ENCODE measurements at regions not wholly inside any gene's neighbourhood (a gene's known extent, or its start where the extent isn't known, plus 50 kb on each side); places are given as distances from the start of the nearest gene placed in this dataset.
A peak's percentile ranks its signal among the peaks of the same experiment; 100 is the strongest.
"Not testable (repeated sequence)": the region's sequence is repeated elsewhere in the genome, so short reads cannot be mapped to it uniquely, and the experiment has no call there.

GRCh38 chr16:85528528-85529387, 84.4 kb upstream of the GSE1 start:
- Histone ChIP-seq H3K4me3 (ENCODE audit: low read length) (no peak overlapping the region), H3K27ac (ENCODE audit: low read length) (no peak overlapping the region), H3K27me3 (ENCODE audit: control insufficient read depth, insufficient read depth, low read length) (no peaks in the 10 kb centered on the region), H3K36me3 (ENCODE audit: control insufficient read depth, insufficient read depth, low read length) (peaks cover 5% of the 10 kb centered on the region), H3K4me1 (ENCODE audit: control insufficient read depth, insufficient read depth, low read length) (peaks cover 6% of the 10 kb centered on the region), H3K9me3 (ENCODE audit: control insufficient read depth, low read depth, low read length) (no peaks in the 10 kb centered on the region)
- no peak for DNase-seq
- no CpG with 5 or more reads among the region's 21 CpGs for WGBS (ENCODE audit: insufficient coverage, low lambda C conversion rate)

- no peak for DNase-seq
- WGBS (ENCODE audit: insufficient coverage, low lambda C conversion rate), result no CpG with 5 or more reads among the region's 20 CpGs
Observed at GRCh38 chr16:85529489-85530369, 83.4 kb upstream of the GSE1 start.

GRCh38 chr16:85530370-85530739, 82.8 kb upstream of the GSE1 start:
- Histone ChIP-seq H3K4me1 (ENCODE audit: control insufficient read depth, insufficient read depth, low read length) (peaks cover 13% of the 10 kb centered on the region), H3K4me3 (ENCODE audit: low read length) (no peak overlapping the region), H3K36me3 (ENCODE audit: control insufficient read depth, insufficient read depth, low read length) (peaks cover 5% of the 10 kb centered on the region), H3K27me3 (ENCODE audit: control insufficient read depth, insufficient read depth, low read length) (no peaks in the 10 kb centered on the region), H3K27ac (ENCODE audit: low read length) (no peak overlapping the region), H3K9me3 (ENCODE audit: control insufficient read depth, low read depth, low read length) (no peaks in the 10 kb centered on the region)
- no peak for DNase-seq
- WGBS (ENCODE audit: insufficient coverage, low lambda C conversion rate), result no CpG with 5 or more reads among the region's 10 CpGs

More at GRCh38 chr16:85529489-85530369, 83.4 kb upstream of the GSE1 start:
- Histone ChIP-seq H3K36me3 (ENCODE audit: control insufficient read depth, insufficient read depth, low read length) (peaks cover 5% of the 10 kb centered on the region), H3K4me3 (ENCODE audit: low read length) (no peak overlapping the region), H3K4me1 (ENCODE audit: control insufficient read depth, insufficient read depth, low read length) (peaks cover 7% of the 10 kb centered on the region), H3K27me3 (ENCODE audit: control insufficient read depth, insufficient read depth, low read length) (no peaks in the 10 kb centered on the region), H3K27ac (ENCODE audit: low read length) (no peak overlapping the region), H3K9me3 (ENCODE audit: control insufficient read depth, low read depth, low read length) (no peaks in the 10 kb centered on the region)

DNA sequence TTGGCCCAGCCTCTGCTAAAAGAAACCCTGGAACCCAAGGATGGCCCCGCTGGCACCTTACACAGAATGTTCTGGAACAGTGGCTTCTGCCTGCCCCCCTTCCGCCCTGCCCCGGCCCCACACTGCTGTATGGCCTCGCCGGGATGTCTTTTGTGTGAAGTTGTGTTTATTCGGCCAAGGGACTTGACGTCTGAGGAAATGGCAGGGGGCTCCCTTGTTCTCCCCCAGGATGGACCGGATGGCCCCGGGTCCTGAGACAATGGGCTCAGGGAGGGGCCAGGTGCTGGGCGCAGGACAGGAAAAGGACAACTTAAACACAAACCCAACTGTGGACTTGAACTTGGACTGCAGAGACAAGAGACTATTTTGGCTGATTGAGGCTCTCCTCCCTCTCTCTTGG, 81.6 kb upstream of the GSE1 start:
- WGBS (ENCODE audit: insufficient coverage, low lambda C conversion rate), result no CpG with 5 or more reads among the region's 10 CpGs
- peaks cover 5% of the 10 kb centered on the region for H3K36me3 ChIP-seq (ENCODE audit: control insufficient read depth, insufficient read depth, low read length)
- H3K27ac ChIP-seq (ENCODE audit: low read length), result no peak overlapping the region
- no peak for DNase-seq
- no peaks in the 10 kb centered on the region for H3K9me3 ChIP-seq (ENCODE audit: control insufficient read depth, low read depth, low read length)
- H3K4me1 ChIP-seq (ENCODE audit: control insufficient read depth, insufficient read depth, low read length), result peaks cover 24% of the 10 kb centered on the region
- no peaks in the 10 kb centered on the region for H3K27me3 ChIP-seq (ENCODE audit: control insufficient read depth, insufficient read depth, low read length)
- no peak overlapping the region for H3K4me3 ChIP-seq (ENCODE audit: low read length)

GRCh38 chr16:85532147-85532546, 81.0 kb upstream of the GSE1 start:
- Histone ChIP-seq H3K4me1 (ENCODE audit: control insufficient read depth, insufficient read depth, low read length) (peaks cover 30% of the 10 kb centered on the region), H3K4me3 (ENCODE audit: low read length) (no peak overlapping the region), H3K36me3 (ENCODE audit: control insufficient read depth, insufficient read depth, low read length) (peaks cover 5% of the 10 kb centered on the region), H3K9me3 (ENCODE audit: control insufficient read depth, low read depth, low read length) (no peaks in the 10 kb centered on the region), H3K27ac (ENCODE audit: low read length) (no peak overlapping the region), H3K27me3 (ENCODE audit: control insufficient read depth, insufficient read depth, low read length) (no peaks in the 10 kb centered on the region)
- no CpG with 5 or more reads among the region's 6 CpGs for whole genome bisulfite sequencing (ENCODE audit: insufficient coverage, low lambda C conversion rate)
- no peak for DNase-seq

GRCh38 chr16:85533593-85533992, 79.5 kb upstream of the GSE1 start:
- peaks cover 44% of the 10 kb centered on the region for H3K4me1 ChIP-seq (ENCODE audit: control insufficient read depth, insufficient read depth, low read length)
- H3K36me3 ChIP-seq (ENCODE audit: control insufficient read depth, insufficient read depth, low read length); H3K9me3 ChIP-seq (ENCODE audit: control insufficient read depth, low read depth, low read length); H3K27ac ChIP-seq (ENCODE audit: low read length); H3K4me3 ChIP-seq (ENCODE audit: low read length); DNase-seq; H3K27me3 ChIP-seq (ENCODE audit: control insufficient read depth, insufficient read depth, low read length): not testable (repeated sequence)
- no CpG with 5 or more reads among the region's 8 CpGs for WGBS (ENCODE audit: insufficient coverage, low lambda C conversion rate)

DNA sequence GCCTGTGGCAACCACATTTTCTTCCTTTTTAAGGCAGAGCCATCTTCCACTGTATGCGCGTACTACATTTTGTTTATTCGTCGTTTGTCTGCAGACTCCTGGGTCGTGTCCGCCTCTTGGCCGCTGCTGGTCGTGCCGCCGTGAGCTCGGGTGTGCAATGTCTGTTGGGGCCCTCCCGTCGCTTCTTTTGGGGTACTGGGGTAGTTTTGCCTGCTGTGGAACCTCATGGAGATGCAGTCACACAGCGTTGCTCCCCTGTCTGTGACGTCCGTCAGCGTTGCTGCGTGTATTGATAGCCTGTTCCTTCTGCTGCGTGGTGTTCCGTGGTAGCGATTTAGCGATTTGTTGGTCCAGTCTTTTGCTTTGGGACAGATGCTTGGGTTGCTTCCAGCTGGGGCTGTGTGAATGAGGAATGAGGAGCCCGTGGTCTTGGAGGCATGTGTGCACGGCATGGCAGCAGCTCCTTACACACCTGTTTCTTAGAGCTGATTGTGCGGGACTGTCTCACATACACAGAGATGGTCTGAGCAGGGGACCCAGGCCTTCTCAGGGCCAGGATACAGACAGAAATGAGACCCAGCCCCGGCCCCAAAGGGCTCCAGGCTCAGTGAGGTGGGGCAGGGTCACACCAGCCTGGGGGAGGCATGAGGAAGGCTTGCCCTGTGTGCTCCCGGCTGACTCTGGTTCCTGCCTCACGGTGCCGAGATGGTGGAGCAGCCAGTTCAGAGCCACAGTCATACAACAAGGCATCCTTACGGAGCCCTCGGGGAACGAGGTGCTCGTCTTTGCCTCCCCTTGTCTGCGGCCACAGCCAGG, 78.4 kb upstream of the GSE1 start:
- H3K4me3 ChIP-seq (ENCODE audit: low read length), result no peak overlapping the region

DNA sequence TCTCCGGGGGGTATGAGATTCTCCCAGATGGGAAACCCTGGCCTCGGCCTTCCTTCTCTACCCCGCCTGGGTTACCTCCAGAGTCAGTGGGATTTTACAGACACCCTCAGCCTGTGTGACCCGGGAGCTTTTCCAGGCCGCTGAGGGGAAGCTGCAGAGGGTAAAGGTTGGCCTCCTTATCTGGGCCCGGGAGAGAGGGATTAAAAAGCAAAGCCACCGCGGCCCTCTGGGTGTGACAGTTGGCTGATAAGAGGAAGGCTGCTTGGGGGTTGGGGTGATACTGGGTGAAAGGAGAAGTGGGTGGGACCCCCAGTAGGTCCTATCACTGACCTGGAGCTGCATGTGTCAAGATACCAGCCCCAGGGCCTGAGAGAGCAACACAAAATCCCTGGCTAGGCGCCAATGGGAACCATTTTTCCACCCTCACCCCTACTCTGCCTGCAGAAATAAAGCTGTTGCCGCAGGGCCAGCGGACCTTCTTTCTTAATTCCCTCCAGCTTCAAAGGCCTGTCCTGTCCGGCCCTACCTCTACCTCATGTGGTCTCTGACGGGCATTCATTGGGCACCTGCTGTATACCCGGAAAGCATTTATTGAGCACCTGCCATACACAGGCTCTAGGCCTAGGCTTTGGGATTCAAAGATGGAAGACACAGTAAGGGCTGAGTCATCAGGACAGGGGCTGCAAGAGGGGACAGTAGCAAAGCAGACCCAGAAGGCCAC, 77.6 kb upstream of the GSE1 start:
- Histone ChIP-seq H3K27me3 (ENCODE audit: control insufficient read depth, insufficient read depth, low read length) (no peaks in the 10 kb centered on the region), H3K27ac (ENCODE audit: low read length) (peak overlapping the region; percentile 45), H3K9me3 (ENCODE audit: control insufficient read depth, low read depth, low read length) (peaks cover 2% of the 10 kb centered on the region), H3K36me3 (ENCODE audit: control insufficient read depth, insufficient read depth, low read length) (peaks cover 15% of the 10 kb centered on the region), H3K4me3 (ENCODE audit: low read length) (no peak overlapping the region), H3K4me1 (ENCODE audit: control insufficient read depth, insufficient read depth, low read length) (peaks cover 42% of the 10 kb centered on the region)
- WGBS (ENCODE audit: insufficient coverage, low lambda C conversion rate), result no CpG with 5 or more reads among the region's 14 CpGs
- peak; percentile 91 to 94 for DNase-seq

More for the DNA sequence above, 78.4 kb upstream of the GSE1 start:
- peak overlapping the region; percentile 45 for H3K27ac ChIP-seq (ENCODE audit: low read length)
- H3K4me1 ChIP-seq (ENCODE audit: control insufficient read depth, insufficient read depth, low read length), result peaks cover 45% of the 10 kb centered on the region
- no peaks in the 10 kb centered on the region for H3K27me3 ChIP-seq (ENCODE audit: control insufficient read depth, insufficient read depth, low read length)
- no CpG with 5 or more reads among the region's 34 CpGs for WGBS (ENCODE audit: insufficient coverage, low lambda C conversion rate)
- DNase-seq, result no peak
- H3K9me3 ChIP-seq (ENCODE audit: control insufficient read depth, low read depth, low read length), result peaks cover 2% of the 10 kb centered on the region
- peaks cover 8% of the 10 kb centered on the region for H3K36me3 ChIP-seq (ENCODE audit: control insufficient read depth, insufficient read depth, low read length)

GRCh38 chr16:85536073-85536410, 77.1 kb upstream of the GSE1 start:
- H3K9me3 ChIP-seq (ENCODE audit: control insufficient read depth, low read depth, low read length), result peaks cover 2% of the 10 kb centered on the region
- H3K4me1 ChIP-seq (ENCODE audit: control insufficient read depth, insufficient read depth, low read length), result peaks cover 42% of the 10 kb centered on the region
- H3K36me3 ChIP-seq (ENCODE audit: control insufficient read depth, insufficient read depth, low read length), result peaks cover 14% of the 10 kb centered on the region
- no peaks in the 10 kb centered on the region for H3K27me3 ChIP-seq (ENCODE audit: control insufficient read depth, insufficient read depth, low read length)
- peak in 1 of 2 donors; percentile 49 for DNase-seq
- peak overlapping the region; percentile 9 for H3K27ac ChIP-seq (ENCODE audit: low read length)
- H3K4me3 ChIP-seq (ENCODE audit: low read length), result no peak overlapping the region
- WGBS (ENCODE audit: insufficient coverage, low lambda C conversion rate), result no CpG with 5 or more reads among the region's 6 CpGs
